Retinal pigment epithelial cell (primary cell): ENCODE measurements at regions not wholly inside any gene's neighbourhood (a gene's known extent, or its start where the extent isn't known, plus 50 kb on each side); places are given as distances from the start of the nearest gene placed in this dataset.

Experiments used
- DNase-seq: peaks from one replicate; pipeline ENCODE4 v3.0.0-alpha.2; 2010; ENCODE audit warnings: low read depth
- H3K4me3 ChIP-seq: 2 replicates; pipeline ENCODE4 v1.5.1; 2011; ENCODE audit warnings: mild to moderate bottlenecking, low read length, control low read depth, moderate library complexity
- TF ChIP-seq, protein P1 (sequence below): conservative IDR thresholded peaks from 2 replicates; pipeline ENCODE4 v1.5.1; 2011; ENCODE audit warnings: low read depth, low read length, control low read depth, inconsistent platforms

DNA sequence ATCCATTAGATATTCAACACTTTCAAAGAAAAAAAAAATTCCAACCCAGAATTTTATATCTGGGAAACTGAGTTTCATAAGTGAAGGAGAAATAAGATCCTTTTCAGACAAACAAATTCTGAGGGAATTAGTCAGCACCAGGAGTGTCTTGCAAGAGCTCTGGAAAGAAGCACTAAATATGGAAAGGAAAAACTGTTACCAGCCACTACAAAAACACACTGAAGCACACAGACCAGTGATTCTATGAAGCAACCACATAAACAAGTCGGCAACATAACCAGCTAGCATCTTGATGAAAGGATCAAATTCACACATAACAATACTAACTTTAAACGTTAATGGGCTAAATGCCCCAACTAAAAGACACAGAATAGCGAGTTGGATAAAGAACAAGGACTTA, 368.4 kb upstream of the MIR17HG start:
- no peak for DNase-seq
- TF ChIP-seq, protein P1, sequence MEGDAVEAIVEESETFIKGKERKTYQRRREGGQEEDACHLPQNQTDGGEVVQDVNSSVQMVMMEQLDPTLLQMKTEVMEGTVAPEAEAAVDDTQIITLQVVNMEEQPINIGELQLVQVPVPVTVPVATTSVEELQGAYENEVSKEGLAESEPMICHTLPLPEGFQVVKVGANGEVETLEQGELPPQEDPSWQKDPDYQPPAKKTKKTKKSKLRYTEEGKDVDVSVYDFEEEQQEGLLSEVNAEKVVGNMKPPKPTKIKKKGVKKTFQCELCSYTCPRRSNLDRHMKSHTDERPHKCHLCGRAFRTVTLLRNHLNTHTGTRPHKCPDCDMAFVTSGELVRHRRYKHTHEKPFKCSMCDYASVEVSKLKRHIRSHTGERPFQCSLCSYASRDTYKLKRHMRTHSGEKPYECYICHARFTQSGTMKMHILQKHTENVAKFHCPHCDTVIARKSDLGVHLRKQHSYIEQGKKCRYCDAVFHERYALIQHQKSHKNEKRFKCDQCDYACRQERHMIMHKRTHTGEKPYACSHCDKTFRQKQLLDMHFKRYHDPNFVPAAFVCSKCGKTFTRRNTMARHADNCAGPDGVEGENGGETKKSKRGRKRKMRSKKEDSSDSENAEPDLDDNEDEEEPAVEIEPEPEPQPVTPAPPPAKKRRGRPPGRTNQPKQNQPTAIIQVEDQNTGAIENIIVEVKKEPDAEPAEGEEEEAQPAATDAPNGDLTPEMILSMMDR: no peak
- no peak overlapping the region for H3K4me3 ChIP-seq

DNA sequence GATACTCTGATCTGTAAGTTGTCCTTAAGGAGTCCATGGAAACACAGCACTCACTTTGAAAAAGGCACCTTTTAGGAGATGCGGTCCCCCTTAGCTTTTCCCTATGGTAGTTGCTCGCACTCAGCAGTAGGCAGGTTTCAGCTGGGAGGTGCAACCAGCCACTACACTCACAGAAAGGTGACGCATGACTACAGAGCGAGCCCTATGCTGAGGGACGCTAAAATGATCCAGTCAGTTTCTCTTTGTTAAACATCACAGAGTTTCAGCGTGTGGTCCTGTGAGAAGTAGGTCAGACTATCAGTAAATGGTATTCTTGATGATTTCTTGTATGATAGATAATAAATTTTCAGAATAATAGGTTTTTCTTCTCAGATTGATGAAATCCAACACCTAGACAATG, 362.7 kb upstream of the MIR17HG start:
- TF ChIP-seq, protein P1: no peak
- H3K4me3 ChIP-seq: no peak overlapping the region
- no peak for DNase-seq

DNA sequence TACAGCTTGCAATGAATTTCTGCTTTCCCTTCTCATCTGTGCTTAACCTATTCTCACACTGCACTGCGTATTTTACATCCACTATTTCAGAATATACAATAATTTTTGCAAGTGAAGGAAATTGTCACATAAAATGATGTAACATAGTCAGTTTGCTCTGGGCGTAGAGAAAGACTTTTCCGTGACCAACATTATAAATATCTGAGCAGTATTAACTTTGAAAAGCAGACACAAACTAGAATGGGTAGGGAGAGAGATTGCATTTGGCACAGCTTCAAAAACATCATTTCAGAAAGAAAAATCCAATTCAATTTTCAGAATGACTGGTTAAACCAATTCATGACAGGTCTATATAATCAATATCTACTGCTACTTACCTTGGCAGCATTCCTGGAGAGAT, 352.5 kb upstream of the MIR17HG start:
- TF ChIP-seq, protein P1: no peak
- no peak for DNase-seq
- no peak overlapping the region for H3K4me3 ChIP-seq

DNA sequence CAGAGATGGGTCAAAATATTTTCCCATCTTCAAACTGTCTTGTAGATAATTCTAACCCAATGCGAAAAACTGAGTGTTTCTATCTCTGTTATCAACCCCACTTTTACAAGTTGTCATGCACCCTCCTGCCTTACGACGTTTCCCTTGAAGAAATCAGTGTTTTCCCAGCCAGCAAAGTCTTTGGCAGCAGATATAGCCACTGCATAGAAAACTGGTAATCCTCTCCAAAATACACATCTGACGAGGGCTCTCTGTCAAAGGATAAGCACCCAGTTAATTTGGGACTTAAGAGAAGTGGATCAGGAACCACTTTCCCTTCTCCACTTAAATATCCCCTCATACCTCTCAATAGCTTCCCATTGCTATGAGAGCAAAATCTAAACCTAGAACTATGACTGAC, 351.9 kb upstream of the MIR17HG start:
- TF ChIP-seq, protein P1: no peak
- DNase-seq: no peak
- no peak overlapping the region for H3K4me3 ChIP-seq

DNA sequence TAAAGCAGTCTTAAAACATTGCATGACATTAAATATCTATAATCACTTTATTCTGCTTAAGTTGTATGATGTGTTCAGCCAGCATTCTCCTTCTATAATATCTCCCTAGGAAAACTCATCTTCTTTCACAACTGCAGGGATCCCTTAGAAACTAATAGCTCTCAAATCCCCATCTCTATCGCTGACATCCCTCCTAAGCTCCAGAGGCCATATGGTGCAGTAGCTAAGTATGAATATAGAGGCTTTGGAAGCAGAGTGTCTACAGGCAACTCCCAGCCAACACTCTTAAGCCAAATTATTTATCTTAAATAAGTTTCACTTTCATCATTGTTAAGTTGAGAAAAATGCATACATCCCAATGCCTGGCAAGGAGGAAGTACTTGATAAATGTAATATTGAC, 349.5 kb upstream of the MIR17HG start:
- H3K4me3 ChIP-seq: no peak overlapping the region
- DNase-seq: no peak
- TF ChIP-seq, protein P1: no peak

DNA sequence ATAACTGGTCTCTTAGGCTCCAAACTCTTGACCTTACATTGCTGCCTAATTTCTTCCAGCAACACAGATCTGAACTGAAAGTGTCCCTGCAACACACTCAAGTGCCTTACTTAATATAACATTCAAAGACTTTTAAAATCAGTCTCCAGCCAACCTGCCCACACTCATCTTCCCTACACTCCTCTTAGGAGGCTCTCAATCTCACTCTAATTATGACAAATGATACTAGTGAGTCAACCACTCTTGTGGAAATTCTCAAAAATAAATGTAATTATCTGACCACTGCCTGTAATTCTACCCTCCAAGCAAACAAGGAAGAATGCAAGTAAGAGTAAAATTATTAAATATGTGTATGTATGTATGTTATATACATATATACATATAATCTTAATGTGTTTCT, 348.1 kb upstream of the MIR17HG start:
- no peak overlapping the region for H3K4me3 ChIP-seq
- TF ChIP-seq, protein P1: no peak
- DNase-seq: no peak

DNA sequence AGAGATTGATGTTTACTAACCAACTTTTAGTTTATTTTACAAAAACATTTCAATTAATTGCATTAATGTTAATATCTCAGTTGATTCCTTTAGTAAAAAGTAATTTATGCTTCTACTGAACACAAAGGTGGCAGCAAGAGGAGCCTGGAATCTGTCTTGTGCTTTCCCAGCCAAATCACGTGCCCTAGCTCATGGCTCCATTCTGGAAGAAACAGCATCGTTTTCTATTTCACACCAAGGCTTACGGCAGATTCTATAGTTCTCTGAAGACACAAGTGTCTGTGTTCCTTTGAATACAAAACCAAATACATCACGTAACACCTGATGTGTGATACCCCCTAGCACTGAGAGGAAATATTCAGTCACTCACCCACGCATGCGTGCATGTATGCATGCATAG, 346.1 kb upstream of the MIR17HG start:
- TF ChIP-seq, protein P1: no peak
- no peak overlapping the region for H3K4me3 ChIP-seq
- no peak for DNase-seq
